NCI-H82 (cell line): ENCODE measurements at regions not wholly inside any gene's neighbourhood (a gene's known extent, or its start where the extent isn't known, plus 50 kb on each side); places are given as distances from the start of the nearest gene placed in this dataset.

Source experiments
- DNase-seq: peaks from one replicate; lab custom pipeline; 2025; lab: John Stamatoyannopoulos, UW

- DNase-seq: no peak
Measured at GRCh38 chr1:168867941-168868634, 139.1 kb upstream of the DPT start.

GRCh38 chr1:168871531-168871930 is 142.5 kb upstream of the DPT start:
- DNase-seq: peak; percentile 44

DNA sequence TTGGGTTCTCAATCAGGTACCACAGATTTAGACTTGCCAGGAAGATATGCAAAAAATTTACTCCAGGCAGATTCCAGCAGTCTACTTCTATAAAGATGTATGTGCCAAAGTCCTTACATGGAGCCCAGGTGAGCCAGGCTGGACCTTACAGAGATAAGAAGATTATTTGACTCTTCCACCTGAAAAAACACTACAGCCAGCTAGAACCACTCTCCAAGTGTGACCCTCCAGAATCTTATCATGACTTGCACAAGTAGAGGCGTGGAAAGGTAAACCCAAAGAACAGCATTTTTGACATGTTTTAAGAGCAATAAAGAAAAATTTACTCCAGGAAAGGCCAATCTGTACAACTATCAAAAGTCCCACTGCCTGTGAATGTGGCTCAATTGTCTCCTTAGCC is 146.8 kb upstream of the DPT start:
- no peak for DNase-seq

GRCh38 chr1:168876830-168877229 is 147.8 kb upstream of the DPT start:
- DNase-seq: no peak

DNA sequence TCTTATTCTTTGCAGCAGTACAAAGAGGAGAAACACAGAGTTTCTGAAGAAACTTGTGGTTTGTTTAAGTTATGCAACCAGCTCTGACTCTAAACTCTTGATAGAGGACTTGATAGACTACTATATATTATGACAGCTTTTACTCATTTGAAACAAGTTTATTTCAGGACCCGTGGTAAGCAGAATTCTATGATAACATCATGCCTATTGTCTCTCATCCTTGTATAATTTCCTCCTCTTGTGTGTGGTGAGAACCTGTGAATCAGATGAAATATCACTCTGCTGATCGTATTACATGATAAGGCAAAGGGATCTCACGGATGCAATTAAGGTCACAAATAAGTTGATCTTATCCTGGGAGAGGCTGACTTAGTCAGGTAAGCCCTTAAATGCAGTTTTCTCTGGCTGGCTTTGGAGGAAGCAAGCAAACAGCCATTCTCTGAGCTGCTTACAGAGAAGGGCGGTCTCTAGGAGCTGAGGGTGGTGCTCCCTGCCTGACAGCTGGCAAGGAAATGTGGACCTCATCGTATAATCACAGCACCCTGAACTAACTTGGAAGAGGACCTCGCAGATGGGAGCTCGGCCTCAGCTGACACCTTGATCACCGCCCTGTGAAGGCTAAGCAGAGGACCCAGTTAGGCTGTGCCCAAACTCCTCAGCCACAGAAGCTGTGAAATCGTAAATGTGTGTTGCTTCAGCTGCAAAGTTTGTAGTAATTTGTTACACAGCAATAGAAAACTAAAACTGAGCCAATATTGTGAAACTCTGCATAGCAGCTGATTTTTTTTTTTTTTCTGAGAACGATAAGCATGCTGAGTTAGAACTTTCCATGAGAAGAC is 151.1 kb upstream of the DPT start:
- peak; percentile 99 for DNase-seq

DNA sequence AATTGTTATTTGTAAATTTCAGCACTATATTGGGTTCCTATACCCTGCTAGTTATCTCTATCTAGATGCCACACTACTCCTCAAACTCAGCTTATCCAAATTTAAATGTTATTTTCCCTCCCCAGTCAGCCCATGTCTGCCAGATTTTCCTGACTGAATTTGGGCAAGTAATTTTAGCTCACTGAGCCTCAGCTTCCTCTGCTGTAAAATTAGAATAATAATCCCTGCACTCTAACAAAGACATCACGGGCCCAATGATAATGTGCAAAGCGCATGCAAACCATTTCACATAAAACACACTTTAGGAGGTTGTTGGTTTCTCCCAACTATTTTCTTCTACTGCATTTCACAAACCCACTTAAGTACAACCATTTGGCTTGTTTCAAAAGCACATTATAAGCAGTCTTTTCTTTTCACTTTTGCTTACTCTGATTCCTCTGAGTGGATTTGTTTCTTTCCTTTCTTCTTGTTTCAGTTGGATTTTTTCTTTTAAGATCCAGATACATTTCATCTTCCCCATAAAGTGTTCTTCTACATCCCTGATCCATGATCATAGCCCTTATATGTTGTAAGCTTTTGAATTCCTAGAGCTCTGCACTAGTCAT is 152.8 kb upstream of the DPT start:
- DNase-seq: peak; percentile 24

- DNase-seq: no peak
Measured at GRCh38 chr1:168887381-168887780, 158.4 kb upstream of the DPT start.

DNA sequence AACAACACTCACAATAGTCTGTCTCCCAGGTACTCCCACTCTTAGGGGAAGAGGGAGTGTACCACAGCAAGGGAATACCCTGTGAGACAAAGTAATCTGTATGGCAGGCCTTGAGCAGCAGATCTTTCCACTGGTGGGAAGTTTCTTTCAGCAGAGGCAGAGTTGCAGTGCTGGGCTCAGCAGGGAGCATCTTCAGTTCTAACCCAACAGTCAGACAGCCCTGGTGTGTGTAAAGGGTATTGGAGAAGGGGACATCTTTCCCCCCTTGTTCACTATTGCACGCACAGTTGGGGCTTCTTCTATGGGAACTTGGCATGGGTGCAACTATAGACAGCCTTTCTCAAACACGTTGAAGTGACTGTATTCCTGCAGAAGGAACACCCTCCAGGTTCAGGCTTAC is 159.4 kb upstream of the DPT start:
- no peak for DNase-seq

DNA sequence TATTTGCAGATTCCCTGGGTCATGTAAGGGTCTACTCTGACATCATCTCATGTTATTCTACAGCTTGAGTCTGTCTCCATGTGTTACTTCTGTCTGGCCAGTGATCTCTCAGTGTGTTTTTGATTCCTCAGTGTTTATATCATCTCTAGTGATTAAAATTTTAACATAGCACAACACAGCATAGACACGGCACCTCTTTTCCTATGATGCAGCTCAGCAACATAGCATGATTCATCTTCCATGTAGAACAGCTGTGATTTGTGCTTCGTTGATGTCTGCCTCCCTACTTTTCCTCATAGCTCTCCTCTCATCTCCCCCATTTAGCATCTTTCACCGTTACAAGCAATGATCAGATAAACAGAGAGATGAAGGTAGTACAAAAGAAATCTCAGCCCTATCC is 163.9 kb upstream of the DPT start:
- no peak for DNase-seq

DNA sequence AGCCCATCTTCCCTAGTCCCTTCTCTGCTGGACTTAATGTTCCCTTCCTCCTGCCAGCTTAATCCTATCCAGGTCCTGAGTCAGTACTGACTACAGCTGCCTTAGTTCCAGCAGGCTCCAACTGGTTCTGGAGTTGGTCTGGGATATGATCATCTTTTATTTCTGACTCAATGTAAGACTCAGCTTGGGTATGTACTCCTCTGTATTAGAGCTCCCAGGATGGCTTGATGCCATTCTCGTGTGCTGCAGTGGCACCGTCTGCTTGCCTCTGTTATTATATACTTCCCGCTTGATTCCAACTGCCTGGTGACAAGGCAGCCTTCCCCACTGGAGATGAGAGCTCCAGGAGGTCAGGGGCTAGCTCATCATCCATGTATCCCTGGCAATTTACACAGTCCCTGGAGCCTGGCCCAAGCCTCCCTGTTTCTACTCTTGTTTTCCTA is 164.4 kb upstream of the DPT start:
- peak; percentile 30 for DNase-seq

- no peak for DNase-seq
Measured at GRCh38 chr1:168894397-168894903, 165.4 kb upstream of the DPT start.

DNA sequence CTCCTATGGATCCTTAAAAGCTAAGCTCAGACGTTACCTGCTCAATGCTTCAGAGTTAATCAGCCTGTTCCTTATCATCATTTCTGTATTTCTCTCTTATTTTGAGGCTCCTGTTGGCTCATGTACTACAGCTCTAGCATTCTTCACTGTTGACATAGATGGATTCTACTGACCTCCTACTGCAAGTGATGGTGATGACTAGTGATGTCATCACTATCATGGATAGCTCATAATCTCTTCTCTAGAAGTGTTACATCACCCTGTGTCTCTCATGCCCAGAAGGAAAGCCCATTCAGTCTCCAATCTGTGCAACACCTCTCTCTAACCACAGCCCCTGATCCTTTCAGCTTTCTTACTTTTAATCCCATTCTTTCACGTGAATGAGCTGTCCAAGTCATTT is 168.2 kb upstream of the DPT start:
- DNase-seq: no peak

DNA sequence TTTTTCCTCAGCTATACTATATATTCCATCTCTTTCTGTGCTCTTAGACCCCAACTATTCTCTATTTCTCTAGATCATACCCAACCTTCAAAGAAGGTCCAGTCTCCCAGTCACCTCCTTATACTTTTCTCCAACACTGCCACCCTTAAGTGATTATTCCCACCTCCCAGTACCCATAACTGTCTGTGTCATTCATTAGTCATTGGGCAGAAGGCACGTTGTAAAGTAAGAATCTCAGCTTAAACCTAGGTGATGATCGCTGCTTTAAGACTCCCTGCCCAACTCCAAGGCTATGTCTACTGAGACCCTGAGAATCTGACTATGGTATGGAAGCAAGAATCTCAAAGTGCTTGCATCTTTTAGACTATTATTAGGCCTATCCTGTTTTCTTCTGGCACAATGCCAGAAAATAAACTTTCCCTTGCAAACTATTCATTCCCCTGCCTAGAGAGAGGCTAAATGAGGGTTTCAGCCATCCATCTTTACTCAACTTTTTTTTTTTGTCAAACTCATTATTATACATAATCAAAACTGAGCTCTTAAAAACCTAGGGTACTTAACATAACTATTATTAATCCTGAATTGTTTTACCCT is 174.3 kb upstream of the DPT start:
- DNase-seq: no peak

DNA sequence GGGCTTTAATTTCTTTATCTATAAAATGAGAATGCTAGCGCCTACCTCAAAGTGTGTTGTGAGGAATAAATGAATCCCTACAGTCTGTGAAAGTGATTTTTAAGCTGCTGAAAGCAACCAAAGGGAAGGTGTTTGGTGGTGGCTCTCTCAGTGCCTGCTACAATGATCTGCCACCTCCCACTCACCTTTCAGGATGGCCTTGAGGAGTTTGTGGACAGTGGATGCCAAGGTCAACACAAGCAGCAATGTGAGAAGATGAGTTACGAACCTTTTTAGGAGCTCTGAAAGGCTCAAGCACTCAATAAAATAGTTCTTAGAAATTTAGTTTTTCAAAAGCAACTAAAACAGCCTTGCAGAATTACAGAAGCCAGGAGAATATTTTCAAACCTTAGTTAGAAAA is 176.6 kb upstream of the DPT start:
- DNase-seq: no peak

DNA sequence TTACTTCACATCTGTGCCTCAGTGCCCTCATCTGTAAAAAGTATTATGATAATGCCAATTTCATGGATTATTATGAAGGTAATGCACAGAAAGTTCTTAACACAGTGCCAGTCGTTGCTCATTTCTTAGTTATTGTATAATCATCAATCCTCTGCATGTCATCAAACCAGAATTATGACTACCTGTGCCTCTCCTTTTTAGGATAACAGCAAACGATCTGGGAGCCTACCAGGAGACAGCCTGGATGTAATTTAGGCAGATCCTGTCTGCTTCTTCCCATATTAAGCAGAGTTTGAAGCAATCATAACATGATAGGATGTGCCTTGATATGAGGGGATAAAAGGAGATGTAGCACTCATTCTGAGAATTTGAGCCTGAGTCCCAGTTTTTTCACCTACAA is 177.4 kb upstream of the DPT start:
- DNase-seq: no peak

- no peak for DNase-seq
Measured at GRCh38 chr1:168907053-168907452, 178.0 kb upstream of the DPT start.

DNA sequence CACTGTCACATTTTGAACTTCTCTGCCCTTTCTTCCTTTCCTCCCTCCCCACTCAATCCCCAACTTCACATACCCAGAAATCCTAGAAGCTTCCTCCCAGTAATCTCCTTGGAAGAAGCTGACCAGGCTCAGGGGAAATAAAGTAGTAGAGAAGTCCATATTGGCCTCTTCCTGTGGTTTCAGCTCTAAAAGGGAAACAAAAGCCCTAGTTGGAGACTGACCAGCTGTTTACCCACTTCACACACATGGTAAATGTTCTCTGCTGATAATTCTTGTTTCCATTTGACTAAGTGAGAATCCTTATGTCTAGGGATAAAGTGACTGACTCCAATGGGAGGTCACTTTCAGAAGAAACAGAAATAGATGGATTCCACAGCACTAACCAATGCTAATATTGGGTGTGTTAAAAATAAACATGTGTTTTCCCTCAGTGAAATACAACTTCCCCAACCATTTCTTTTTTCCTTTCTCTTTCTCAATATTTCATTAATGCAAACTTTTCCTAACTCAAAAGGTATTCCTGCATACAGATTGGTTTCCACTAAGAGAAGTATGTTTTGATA is 178.9 kb upstream of the DPT start:
- DNase-seq: no peak

DNA sequence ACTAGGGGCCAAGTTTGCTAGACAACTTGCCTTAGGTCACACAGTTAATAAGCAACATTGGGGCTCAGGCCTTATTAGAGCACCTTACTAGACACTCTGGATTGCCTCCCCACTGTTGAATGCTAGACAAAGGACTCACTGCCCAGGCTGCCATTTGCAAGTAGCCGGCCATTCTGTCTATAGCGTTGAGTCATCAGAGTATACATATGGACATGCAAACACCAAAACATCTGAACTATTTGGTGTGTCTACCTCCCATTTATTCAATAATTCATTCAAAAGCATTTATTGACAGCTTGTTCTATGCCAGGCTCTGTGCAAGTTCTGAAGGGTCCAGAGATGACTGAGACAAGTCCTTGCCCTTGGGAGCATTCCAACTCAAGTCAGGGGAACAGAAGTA is 181.4 kb upstream of the DPT start:
- DNase-seq: no peak

DNA sequence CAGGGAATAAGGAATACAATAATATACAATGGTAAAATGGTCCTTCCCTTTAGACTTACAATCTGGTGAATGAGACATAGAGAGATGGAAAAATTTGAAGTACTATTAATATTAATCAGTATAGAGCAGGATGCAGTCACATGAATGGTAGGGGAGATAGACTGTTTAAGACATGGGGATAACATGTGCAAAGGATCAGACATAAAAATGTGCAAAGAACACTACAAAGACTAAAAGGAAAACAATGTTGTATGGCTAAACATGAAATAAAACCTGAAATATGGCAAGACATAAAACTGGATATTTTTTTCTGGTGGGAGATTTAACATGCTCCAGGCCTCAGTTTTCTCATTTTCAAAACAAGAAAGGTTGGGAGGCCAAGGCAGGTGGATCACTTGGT is 182.4 kb upstream of the DPT start:
- no peak for DNase-seq

GRCh38 chr1:168913711-168914463 is 184.9 kb upstream of the DPT start:
- DNase-seq: peak; percentile 30

GRCh38 chr1:168917309-168917708 is 188.3 kb upstream of the DPT start:
- DNase-seq: peak; percentile 83
